ENCODE measurements at regions not wholly inside any gene's neighbourhood (a gene's known extent, or its start where the extent isn't known, plus 50 kb on each side); places are given as distances from the start of the nearest gene placed in this dataset.
A peak's percentile ranks its signal among the peaks of the same experiment; 100 is the strongest.

DNA sequence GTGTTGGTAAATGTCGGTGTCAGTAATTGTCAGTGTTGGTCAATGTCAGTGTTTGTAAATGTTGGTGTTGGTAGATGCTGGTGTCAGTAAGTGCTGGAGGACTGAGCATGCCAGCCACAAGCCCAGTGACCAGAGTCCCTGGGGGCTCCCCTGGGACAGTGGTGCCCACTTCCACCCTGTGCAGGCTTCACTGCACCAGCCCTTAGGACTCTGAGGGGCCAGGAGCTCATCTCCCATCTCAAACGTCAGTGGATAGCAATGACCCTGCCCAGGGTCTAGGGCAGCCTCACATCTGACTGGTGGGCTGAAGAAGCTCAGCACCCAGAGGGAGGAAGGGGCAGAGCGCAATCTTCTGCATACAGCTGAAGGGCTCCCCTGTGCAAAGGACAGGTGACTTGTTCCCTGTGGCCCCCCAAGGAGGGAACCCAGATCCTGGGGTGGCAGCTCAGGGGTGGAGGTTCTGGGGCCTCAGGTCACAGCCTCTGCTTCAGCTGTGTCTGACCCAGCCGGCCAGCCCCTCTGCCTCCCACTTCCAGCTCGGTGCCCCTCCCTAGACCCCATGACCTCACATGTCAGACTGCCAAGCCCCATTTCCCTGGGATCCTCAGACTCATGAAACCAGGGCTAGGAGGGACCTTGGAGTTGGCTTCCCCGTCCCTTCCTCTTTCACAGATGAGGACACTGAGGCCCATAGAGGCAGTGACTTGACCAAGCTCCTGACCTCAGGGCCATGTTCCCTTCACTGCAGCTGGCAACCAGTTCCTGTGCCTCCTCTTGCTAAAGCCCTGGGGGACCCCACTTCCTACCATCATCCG, 138.4 kb downstream of the CRYBB2 start:
- Histone ChIP-seq H3K27me3 (no peaks in the 10 kb centered on the region), H3K36me3 (peaks cover 48% of the 10 kb centered on the region), H3K4me3 (no peak overlapping the region), H3K4me1 (no peaks in the 10 kb centered on the region), H3K9me3 (no peaks in the 10 kb centered on the region), H3K27ac (no peak overlapping the region)
- DNase-seq (peak; percentile 41), ATAC-seq (no peak)
- intact Hi-C loops (cut with DNase I): no loop called here
- TF ChIP-seq, protein P1, sequence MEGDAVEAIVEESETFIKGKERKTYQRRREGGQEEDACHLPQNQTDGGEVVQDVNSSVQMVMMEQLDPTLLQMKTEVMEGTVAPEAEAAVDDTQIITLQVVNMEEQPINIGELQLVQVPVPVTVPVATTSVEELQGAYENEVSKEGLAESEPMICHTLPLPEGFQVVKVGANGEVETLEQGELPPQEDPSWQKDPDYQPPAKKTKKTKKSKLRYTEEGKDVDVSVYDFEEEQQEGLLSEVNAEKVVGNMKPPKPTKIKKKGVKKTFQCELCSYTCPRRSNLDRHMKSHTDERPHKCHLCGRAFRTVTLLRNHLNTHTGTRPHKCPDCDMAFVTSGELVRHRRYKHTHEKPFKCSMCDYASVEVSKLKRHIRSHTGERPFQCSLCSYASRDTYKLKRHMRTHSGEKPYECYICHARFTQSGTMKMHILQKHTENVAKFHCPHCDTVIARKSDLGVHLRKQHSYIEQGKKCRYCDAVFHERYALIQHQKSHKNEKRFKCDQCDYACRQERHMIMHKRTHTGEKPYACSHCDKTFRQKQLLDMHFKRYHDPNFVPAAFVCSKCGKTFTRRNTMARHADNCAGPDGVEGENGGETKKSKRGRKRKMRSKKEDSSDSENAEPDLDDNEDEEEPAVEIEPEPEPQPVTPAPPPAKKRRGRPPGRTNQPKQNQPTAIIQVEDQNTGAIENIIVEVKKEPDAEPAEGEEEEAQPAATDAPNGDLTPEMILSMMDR (IDR thresholded peaks at IDR 0.05): no peak

DNA sequence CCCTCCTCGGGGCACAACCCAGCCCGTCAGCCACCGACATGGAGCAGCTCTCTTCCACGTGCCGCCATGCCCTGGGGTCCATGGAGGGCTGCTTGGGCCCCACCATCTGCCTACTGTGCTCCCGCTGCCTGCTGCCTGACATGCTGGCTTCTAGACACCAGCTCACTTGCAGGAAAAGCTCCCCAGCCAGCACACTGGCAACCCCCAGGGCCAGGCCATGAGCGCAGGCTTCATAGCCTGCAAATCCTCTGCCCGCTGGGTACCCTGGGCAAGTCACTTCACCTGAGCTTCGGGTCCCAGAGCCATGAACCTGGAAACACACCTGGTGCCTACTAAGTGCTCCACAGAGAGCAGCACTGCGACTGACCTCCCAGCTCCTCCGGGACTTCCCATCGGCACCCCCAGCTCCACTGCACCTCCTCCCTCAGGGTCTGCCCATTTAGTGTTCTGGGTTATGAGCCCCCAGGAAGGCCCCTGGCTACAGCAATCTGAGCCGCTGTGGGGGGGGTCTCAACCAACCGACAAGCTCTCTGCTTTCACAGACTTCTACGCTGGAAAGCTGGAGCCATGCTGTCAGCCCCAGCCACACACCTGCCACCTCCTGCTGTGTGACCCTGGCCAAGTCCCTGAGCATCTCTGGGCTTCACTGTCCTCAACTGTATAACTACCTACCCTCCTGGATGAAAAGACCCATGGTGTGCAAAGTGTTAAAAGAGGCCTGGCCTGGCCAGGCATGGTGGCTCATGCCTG, 139.2 kb downstream of the CRYBB2 start:
- Histone ChIP-seq H3K27me3 (no peaks in the 10 kb centered on the region), H3K36me3 (peaks cover 45% of the 10 kb centered on the region), H3K27ac (no peak overlapping the region), H3K4me3 (no peak overlapping the region), H3K4me1 (no peaks in the 10 kb centered on the region), H3K9me3 (no peaks in the 10 kb centered on the region)
- intact Hi-C loops (cut with DNase I): no loop called here
- TF ChIP-seq, protein P1 (IDR thresholded peaks at IDR 0.05): no peak
- ATAC-seq (no peak), DNase-seq (peak; percentile 49)

DNA sequence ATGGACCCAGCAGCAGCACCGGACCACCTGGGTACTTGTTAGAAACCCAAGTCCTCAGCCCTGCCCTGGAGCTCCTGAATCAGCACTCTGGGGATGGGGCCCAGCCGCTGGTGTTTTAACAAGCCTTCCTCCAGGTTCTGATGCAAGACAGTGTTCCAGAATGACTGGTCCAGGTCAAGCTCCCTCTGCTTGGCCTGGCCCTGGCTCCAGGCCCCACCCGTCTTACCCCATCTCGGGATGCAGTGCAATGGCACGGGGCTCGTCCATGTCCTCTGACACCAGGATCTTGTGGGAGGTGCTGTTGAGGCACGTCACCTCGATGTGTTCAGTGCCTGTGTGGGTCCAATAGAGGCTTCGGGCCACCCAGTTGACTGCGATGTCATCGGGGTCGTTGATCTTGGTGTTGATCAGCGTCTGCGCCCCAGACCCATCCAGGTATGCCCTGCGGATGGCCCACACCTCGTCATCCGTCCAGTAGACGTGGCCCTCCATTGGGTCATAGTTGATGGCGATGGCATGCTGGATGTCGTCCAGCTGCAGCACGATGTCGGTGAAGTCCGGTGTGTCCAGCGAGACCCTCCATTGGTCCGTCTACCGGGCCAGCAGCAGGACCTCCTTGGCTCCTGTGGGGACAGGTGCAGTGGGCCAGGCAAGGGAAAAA, 140.3 kb downstream of the CRYBB2 start:
- intact Hi-C loops (cut with DNase I): no loop called here
- Histone ChIP-seq H3K4me1 (peaks cover 3% of the 10 kb centered on the region), H3K27me3 (no peaks in the 10 kb centered on the region), H3K27ac (no peak overlapping the region), H3K9me3 (no peaks in the 10 kb centered on the region), H3K4me3 (no peak overlapping the region), H3K36me3 (peaks cover 33% of the 10 kb centered on the region)
- no peak for ATAC-seq
- TF ChIP-seq, protein P1 (IDR thresholded peaks at IDR 0.05): no peak
- DNase-seq: peak; percentile 58

DNA sequence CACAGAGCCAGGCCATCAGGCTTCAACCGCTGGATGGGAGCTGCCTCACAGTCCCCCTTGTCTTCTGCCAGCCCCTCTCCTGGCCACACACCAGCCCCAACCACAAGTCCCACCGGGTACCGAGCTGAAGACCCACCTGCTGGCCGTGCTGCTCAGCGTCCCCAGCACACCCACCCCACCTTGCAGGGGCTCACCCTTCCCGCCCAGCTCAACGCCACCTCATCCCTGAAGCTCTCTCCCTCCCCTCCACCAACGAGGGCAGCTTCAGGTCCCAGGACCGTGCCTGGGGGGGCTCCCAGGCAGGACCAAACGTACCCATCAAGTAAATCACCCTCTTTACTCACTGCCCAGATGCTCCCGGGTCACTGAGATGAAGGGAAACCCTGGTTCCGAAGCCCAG, 141.0 kb downstream of the CRYBB2 start:
- H3K27me3 ChIP-seq: no peaks in the 10 kb centered on the region
- H3K4me1 ChIP-seq: peaks cover 3% of the 10 kb centered on the region
- H3K36me3 ChIP-seq: peaks cover 27% of the 10 kb centered on the region
- H3K9me3 ChIP-seq: no peaks in the 10 kb centered on the region
- ATAC-seq (no peak), DNase-seq (peak; percentile 23)
- intact Hi-C loops (cut with DNase I): no loop called here
- no peak overlapping the region for H3K27ac ChIP-seq
- H3K4me3 ChIP-seq: no peak overlapping the region
- TF ChIP-seq, protein P1 (IDR thresholded peaks at IDR 0.05): no peak

DNA sequence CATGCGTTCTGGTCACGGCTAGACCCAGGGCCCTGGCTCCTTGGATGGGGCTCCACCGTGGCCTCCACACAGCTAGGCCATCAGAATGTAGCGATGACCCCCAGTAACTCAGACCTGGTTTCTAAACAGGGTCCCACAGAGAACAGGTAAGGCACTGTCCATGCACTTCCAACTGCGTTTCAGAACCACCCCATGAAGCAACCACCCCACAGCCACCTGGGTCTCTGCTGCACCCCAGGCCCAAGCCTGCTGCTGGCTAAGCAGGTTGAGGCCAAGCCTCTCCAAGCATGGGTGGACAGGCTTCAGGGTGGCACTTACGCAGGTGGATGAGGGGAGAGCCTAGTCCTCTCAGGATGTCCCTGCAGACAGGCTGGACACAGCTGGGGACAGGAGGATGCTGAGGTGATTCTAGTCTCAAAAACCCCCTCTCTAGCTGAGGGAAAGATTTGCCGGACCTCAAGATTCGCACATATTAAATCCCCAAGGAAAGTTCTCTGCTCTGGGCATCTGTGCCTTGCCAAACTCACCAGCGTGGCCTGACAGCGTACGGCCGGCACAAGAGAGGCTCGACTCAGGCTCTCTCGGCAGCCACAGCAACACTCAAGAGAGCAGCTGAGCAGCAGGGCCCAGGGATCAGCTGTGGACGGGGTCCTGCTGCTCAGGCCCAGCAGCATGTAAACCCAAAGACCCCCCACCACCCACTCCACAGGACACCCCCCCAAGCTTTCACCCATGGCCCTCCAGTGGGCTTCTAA, 141.6 kb downstream of the CRYBB2 start:
- DNase-seq: peak; percentile 30
- Histone ChIP-seq H3K27ac (no peak overlapping the region), H3K9me3 (no peaks in the 10 kb centered on the region), H3K36me3 (peaks cover 24% of the 10 kb centered on the region), H3K27me3 (no peaks in the 10 kb centered on the region), H3K4me1 (peaks cover 5% of the 10 kb centered on the region), H3K4me3 (no peak overlapping the region)
- no peak for ATAC-seq
- TF ChIP-seq, protein P1 (IDR thresholded peaks at IDR 0.05): no peak
- intact Hi-C loops (cut with DNase I): no loop called here
